NCI-H69 (cell line): ENCODE measurements at regions not wholly inside any gene's neighbourhood (a gene's known extent, or its start where the extent isn't known, plus 50 kb on each side); places are given as distances from the start of the nearest gene placed in this dataset.
A peak's percentile ranks its signal among the peaks of the same experiment; 100 is the strongest.
"Not testable (repeated sequence)": the region's sequence is repeated elsewhere in the genome, so short reads cannot be mapped to it uniquely, and the experiment has no call there.

Experiments
- DNase-seq: peaks from one replicate; lab custom pipeline; 2025; lab: John Stamatoyannopoulos, UW

GRCh38 chr1:222066539-222066938 lies 324.6 kb upstream of the DUSP10 start:
- no peak for DNase-seq

DNA sequence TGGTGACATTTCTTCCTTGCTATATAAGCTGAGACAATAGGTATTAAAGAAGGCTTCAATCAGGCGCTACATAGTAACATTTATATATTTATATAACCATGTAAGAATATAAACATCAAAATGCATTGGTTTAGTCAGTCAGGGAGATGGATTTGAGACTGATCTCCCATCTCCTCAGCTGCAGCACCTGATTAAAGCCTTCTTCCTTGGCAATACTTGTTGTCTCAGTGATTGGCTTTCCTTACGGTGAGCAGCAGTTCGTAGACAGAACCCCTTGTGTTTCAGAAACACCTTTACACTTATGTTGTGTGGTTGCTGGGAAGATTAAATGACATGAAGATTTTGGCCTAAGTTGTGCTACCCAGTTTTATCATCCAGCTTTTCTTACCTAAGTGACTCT lies 323.3 kb upstream of the DUSP10 start:
- DNase-seq = no peak

- peak; percentile 24 for DNase-seq
These were observed 322.7 kb upstream of the DUSP10 start for GRCh38 chr1:222064388-222065211.

DNA sequence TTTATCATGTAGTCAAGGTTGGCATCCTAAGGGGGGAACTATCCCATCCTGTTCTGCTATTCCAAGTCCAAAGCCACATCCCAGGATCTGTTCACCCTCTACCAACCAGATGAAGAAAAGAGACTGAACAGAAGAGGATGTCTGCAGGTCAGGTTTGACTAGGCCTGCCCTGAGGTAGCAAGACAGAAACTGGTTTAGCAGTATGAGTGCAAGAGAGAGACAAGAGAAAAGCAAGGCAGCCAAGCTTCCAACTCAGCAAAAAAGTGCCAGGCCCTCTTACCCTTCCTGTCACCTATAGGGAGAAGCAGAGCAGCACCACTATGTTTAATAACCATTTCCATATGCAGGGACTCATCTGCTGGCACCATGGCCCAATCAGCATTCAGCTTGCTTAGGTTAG lies 320.8 kb upstream of the DUSP10 start:
- no peak for DNase-seq

DNA sequence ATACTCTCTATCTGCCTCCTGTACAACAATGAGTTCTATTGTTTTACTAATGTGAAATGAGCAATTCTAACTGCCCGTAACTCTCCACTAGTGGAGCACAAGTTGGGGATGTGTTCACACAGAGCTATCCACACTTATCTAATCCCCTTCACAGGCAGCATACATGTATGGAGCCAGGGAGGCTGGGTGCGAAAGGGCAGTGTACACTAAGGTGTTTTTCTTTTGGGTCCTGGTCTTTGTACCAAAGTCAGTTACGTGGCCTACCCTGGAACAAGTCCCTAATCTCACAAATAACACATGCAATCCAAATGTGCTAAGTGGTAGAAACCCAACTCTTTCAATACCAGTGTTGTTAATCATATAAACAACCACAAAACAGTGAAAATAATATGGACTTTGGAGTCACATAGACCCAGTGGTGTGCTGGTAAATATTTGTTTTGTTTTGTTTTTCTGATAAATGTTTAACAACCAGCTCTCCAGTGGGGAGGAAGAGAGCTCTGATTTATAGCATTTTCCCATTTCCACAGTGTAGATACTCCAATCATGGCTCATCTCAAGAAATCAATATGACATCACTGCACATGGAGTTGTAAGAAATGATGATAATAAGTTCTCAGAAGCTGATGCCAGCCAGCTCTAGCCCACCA lies 319.9 kb upstream of the DUSP10 start:
- DNase-seq = no peak

- DNase-seq = peak; percentile 91
These were observed 318.5 kb upstream of the DUSP10 start for GRCh38 chr1:222060210-222060916.

- no peak for DNase-seq
These were observed 316.4 kb upstream of the DUSP10 start for GRCh38 chr1:222058249-222058648.

GRCh38 chr1:222057162-222057561 lies 315.3 kb upstream of the DUSP10 start:
- DNase-seq = no peak

GRCh38 chr1:222054416-222054815 lies 312.5 kb upstream of the DUSP10 start:
- DNase-seq = peak; percentile 26

GRCh38 chr1:222053790-222054294 lies 312.0 kb upstream of the DUSP10 start:
- DNase-seq = no peak

GRCh38 chr1:222051311-222051710 lies 309.4 kb upstream of the DUSP10 start:
- not testable (repeated sequence) for DNase-seq

DNA sequence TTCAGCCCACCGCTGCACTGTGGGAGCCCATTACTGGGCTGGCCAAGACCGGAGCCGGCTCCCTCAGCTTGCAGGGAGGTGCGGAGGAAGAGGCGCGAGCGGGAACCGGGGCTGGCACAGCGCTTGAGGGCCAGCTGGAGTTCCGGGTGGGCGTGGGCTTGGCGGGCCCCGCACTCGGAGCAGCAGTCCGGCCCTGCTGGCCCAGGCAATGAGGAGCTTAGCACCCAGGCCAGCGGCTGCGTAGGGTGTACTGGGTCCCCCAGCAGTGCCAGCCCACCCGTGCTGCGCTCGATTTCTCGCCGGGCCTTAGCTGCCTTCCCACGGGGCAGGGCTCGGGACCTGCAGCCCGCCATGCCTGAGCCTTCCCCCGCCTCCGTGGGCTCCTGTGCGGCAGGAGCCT lies 307.8 kb upstream of the DUSP10 start:
- not testable (repeated sequence) for DNase-seq

GRCh38 chr1:222049176-222049575 lies 307.3 kb upstream of the DUSP10 start:
- DNase-seq = no peak

DNA sequence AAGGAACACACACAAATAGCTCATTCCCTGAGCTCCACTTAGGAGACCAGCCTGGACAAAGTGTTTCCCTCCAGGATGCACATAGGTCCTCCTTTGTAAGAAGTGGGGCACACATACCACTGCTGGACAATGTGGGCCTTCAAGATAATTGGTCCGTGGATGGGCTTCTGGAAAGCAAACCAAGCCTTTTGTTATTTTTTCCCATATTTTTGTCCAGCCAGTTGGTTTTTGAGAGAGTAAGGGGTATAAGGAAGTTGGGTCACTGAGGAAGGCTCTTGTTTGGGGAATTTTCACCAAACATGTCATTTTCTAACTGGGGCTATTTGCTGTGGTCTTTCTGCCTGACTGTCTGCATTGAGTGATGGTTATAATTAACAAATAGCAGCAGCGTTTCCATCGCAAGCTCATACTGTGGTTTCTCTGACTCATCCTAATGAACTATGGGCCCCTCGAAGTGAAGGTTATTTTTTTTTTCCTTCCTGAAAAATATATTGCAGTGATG lies 306.3 kb upstream of the DUSP10 start:
- DNase-seq = peak; percentile 67

DNA sequence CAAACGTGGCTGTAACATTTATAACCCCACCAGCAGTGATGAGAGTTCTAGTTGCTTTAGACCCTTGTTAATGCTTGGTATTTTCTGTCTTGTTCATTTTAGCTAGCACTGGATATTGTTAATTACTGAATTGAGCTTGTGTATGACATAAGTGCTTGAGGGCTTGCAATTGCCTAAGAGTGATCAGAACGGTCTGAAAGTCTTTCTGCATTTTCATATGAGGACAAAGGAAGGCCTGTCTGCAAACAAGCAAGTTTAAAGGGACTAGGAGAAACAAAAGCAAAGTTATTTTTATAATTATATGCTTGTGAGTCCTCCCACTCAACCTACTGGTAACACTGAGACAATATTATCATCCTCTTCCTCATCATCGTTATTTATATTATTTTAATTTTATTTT lies 305.5 kb upstream of the DUSP10 start:
- peak; percentile 59 for DNase-seq

- DNase-seq = no peak
These were observed 304.9 kb upstream of the DUSP10 start for GRCh38 chr1:222046684-222047263.

DNA sequence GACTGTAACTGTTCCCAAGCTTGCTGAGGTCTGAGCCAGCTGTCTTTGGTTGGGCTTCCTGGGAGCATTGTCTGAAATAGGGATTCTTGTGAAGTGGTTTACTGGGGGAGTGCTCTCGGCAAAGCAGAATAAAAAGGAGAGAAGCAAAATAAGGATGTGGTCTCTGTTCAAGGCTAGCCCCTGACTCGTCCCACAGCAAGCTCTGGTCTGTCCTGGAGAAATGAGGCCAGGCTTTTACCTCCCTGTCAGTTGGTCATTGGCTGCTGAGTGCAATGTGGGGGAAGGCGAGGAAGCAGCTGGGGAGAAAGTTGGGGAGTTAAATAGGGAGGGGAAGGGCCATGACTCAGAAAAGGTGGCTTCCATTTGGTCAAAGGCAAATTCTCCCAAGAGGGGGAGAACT lies 303.9 kb upstream of the DUSP10 start:
- DNase-seq = no peak

GRCh38 chr1:222045236-222045635 lies 303.3 kb upstream of the DUSP10 start:
- DNase-seq = no peak

- no peak for DNase-seq
These were observed 301.8 kb upstream of the DUSP10 start for GRCh38 chr1:222043444-222044292.

GRCh38 chr1:222042120-222042519 lies 300.2 kb upstream of the DUSP10 start:
- no peak for DNase-seq

DNA sequence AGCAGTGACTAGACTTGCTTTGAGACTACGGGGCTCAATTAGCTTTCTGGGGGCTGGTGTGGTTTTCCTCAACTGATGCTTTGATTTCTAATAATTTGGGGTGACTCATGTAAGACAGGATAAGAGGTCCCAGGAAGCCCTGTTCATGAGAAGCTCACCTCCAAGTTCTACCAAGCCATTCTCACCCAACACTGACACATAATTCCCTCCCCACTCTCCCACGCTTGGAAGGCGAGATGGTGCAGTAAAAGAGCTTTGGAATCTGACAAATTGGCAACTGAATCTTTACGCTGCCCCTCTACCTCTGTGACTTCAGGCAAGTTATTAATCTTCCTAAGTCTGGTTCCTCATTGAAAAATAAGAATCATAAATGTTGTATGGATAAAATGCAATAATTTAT lies 299.1 kb upstream of the DUSP10 start:
- no peak for DNase-seq
